Tibial artery (tissue), 4 donors: ENCODE measurements at regions not wholly inside any gene's neighbourhood (a gene's known extent, or its start where the extent isn't known, plus 50 kb on each side); places are given as distances from the start of the nearest gene placed in this dataset.

Experiments
- DNase-seq, 2 donors: peaks; one replicate each; pipeline ENCODE4 v3.0.0-alpha.2; 2019
- H3K27ac ChIP-seq, 2 donors: fragments of 200-600 bp; sonication (generic) in 1 of 2; 1 replicate in 1 of 2; 2 replicates in 1 of 2; pipeline ENCODE4 v1.5.1; 2018 to 2019; ENCODE audit warnings: mild to moderate bottlenecking in 1 of 2
- H3K27me3 ChIP-seq, 2 donors: fragments of 200-600 bp; sonication (generic) in 1 of 2; one replicate each; pipeline versions ENCODE4 v1.5.1 to v1.6.0; 2016 to 2019
- H3K36me3 ChIP-seq, 3 donors: fragments of 200-600 bp; sonication (generic) in 2 of 3; one replicate each; pipeline ENCODE4 v1.5.1; 2016 to 2019; ENCODE audit warnings: mild to moderate bottlenecking in 2 of 3
- H3K4me1 ChIP-seq, 4 donors: fragments of 200-600 bp; sonication (generic) in 2 of 4; 1 replicate in 3 of 4; 2 replicates in 1 of 4; pipeline ENCODE4 v1.5.1; 2016 to 2019
- H3K4me3 ChIP-seq, 2 donors: fragments of 200-600 bp; sonication (generic) in 1 of 2; 1 replicate in 1 of 2; 2 replicates in 1 of 2; pipeline ENCODE4 v1.5.1; 2018 to 2019; ENCODE audit warnings: mild to moderate bottlenecking in 2 of 2
- H3K9me3 ChIP-seq, 3 donors: fragments of 200-600 bp; sonication (generic) in 1 of 3; one replicate each; pipeline ENCODE4 v1.5.1; 2016 to 2019
- CTCF ChIP-seq, 2 experiments: fragments of 200-600 bp in 1 of 2; fragments of 450-650 bp in 1 of 2; IDR thresholded peaks; one replicate each; pipeline ENCODE4 v1.5.1; 2017 to 2019; ENCODE audit warnings: antibody characterized with exemption in 2 of 2, mild to moderate bottlenecking in 1 of 2, moderate library complexity in 1 of 2
- intact Hi-C: fragments of 100-400 bp; cut with DNase I; formaldehyde crosslinking; loops from one replicate; pipeline ENCODE4 v1.15.0; 2023; ENCODE audit warnings: low total_unique reads

GRCh38 chr2:60252581-60253150, 300.8 kb downstream of the BCL11A start:
- intact Hi-C loops: no loop called here
- no peak overlapping the region for H3K4me3 ChIP-seq
- no peak overlapping the region for H3K27ac ChIP-seq
- H3K36me3 ChIP-seq: no peaks in the 10 kb centered on the region
- no peaks in the 10 kb centered on the region for H3K4me1 ChIP-seq
- TF ChIP-seq CTCF (IDR thresholded peaks at IDR 0.05): no peak
- H3K27me3 ChIP-seq: no peaks in the 10 kb centered on the region
- no peak for DNase-seq
- no peaks in the 10 kb centered on the region for H3K9me3 ChIP-seq

- TF ChIP-seq CTCF (IDR thresholded peaks at IDR 0.05): no peak
- intact Hi-C loops: no loop called here
- no peaks in the 10 kb centered on the region for H3K27me3 ChIP-seq
- no peaks in the 10 kb centered on the region for H3K9me3 ChIP-seq
- H3K4me1 ChIP-seq: no peaks in the 10 kb centered on the region
- no peak overlapping the region for H3K4me3 ChIP-seq
- H3K36me3 ChIP-seq: no peaks in the 10 kb centered on the region
- DNase-seq: no peak
- no peak overlapping the region for H3K27ac ChIP-seq
These were observed 302.2 kb downstream of the BCL11A start for GRCh38 chr2:60251247-60251646.

GRCh38 chr2:60249879-60250278, 303.6 kb downstream of the BCL11A start:
- no peaks in the 10 kb centered on the region for H3K9me3 ChIP-seq
- no peaks in the 10 kb centered on the region for H3K4me1 ChIP-seq
- no peak for DNase-seq
- H3K27me3 ChIP-seq: no peaks in the 10 kb centered on the region
- intact Hi-C loops: no loop called here
- no peak overlapping the region for H3K27ac ChIP-seq
- H3K4me3 ChIP-seq: no peak overlapping the region
- no peaks in the 10 kb centered on the region for H3K36me3 ChIP-seq
- TF ChIP-seq CTCF (IDR thresholded peaks at IDR 0.05): no peak

- Histone ChIP-seq H3K4me3 (no peak overlapping the region), H3K36me3 (no peaks in the 10 kb centered on the region), H3K4me1 (no peaks in the 10 kb centered on the region), H3K9me3 (no peaks in the 10 kb centered on the region), H3K27me3 (no peaks in the 10 kb centered on the region), H3K27ac (no peak overlapping the region)
- intact Hi-C loops: no loop called here
- no peak for DNase-seq
- TF ChIP-seq CTCF (IDR thresholded peaks at IDR 0.05): no peak
These were observed 306.0 kb downstream of the BCL11A start for GRCh38 chr2:60247471-60247870.

GRCh38 chr2:60246583-60246982, 306.9 kb downstream of the BCL11A start:
- Histone ChIP-seq H3K36me3 (no peaks in the 10 kb centered on the region), H3K27me3 (no peaks in the 10 kb centered on the region), H3K9me3 (no peaks in the 10 kb centered on the region), H3K4me3 (no peak overlapping the region), H3K4me1 (no peaks in the 10 kb centered on the region), H3K27ac (no peak overlapping the region)
- DNase-seq: no peak
- intact Hi-C loops: no loop called here
- TF ChIP-seq CTCF (IDR thresholded peaks at IDR 0.05): no peak
